Erythroblast (primary cell): ENCODE measurements at regions not wholly inside any gene's neighbourhood (a gene's known extent, or its start where the extent isn't known, plus 50 kb on each side); places are given as distances from the start of the nearest gene placed in this dataset.
"Not testable (repeated sequence)": the region's sequence is repeated elsewhere in the genome, so short reads cannot be mapped to it uniquely, and the experiment has no call there.

ENCODE experiments used
- DNase-seq, 2 experiments: peaks; one replicate each; lab custom pipeline; 2025; lab: John Stamatoyannopoulos, UW
- GATA1 ChIP-seq: IDR thresholded peaks from 2 replicates; pipeline ENCODE4 v1.6.1; 2011; ENCODE audit warnings: low read depth, mild to moderate bottlenecking, control low read depth, low read length, moderate library complexity
- POLR2A ChIP-seq: IDR thresholded peaks from 2 replicates; pipeline ENCODE4 v1.6.1; 2011; ENCODE audit warnings: mild to moderate bottlenecking, low read length

DNA sequence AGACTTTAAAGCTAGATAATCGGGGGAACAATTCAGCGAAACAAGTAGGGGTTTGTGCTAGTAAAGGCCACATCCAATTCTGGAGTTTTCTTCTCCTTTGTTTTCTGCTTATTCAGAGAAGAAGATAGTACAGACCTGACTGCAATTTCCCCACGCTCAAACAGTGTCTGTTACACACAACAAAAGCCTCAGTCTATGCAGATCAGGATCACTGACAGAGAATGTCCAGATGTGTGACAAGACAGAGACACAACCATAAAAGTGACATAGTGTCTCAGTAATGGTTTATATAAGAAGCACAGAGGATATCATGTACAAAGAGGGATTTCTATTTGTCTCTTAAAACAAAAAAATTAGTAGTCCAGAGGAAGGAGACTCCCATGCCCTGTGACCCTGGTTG, 70.7 kb upstream of the GTF3A start:
- TF ChIP-seq POLR2A (no peak), GATA1 (no peak)
- no peak for DNase-seq

DNA sequence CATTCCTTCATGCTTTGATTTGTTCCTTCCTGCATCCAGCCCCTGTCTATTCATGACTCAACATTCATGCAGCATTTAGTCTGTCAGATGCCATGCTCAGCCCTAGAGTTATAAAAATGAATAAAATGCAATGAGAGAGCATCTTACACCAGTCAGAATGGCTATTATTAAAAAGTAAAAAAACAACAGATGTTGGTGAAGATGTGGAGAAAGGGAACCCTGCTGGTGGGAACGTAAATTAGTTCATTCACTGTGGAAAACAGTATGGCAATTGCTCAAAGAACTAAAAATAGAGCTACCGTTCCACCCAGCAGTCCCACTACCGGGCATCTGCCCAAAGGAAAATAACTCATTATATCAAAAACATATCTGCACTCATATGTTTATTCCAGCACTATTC, 70.0 kb upstream of the GTF3A start:
- DNase-seq = no peak
- no peak for TF ChIP-seq POLR2A
- no peak for TF ChIP-seq GATA1

DNA sequence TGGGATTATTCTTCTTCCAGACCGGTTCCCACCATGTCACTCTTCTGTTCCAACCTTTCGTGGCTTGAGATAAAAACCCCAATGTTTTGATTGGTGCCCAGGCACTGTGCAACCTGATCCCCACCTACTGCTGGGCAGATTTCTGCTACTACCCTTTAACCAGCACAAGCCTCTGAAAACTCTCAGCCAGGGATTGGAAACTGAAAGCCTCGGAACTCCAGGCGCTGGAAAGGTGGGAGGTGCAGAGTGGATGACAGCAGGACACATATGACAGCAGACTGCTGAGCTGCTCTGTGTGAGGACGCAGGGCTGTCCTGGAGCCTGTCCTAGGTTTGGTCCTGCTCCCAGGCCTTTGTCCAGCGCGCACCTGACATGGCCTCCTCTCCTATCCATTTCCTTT, 68.5 kb upstream of the GTF3A start:
- DNase-seq = no peak
- TF ChIP-seq POLR2A (no peak), GATA1 (no peak)

DNA sequence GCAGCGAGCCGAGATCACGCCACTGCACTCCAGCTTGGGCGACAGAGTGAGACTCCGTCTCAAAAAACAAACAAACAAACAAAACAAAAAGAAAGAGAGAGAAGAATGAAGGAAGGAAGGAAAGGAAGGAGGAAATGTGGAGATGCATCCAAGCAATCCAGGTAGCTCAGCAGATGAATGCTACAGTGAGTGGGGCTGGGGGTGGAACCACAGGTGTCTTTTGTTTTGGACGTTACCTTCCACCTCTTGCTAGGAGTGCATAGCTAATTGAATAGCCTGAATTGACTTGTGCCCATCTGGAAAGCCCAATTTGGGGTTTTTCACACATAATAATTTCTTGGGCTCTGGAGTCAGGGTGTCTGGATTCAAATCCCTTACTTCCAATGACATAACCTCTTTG, 66.0 kb upstream of the GTF3A start:
- TF ChIP-seq POLR2A = no peak
- TF ChIP-seq GATA1 = no peak
- DNase-seq = no peak

DNA sequence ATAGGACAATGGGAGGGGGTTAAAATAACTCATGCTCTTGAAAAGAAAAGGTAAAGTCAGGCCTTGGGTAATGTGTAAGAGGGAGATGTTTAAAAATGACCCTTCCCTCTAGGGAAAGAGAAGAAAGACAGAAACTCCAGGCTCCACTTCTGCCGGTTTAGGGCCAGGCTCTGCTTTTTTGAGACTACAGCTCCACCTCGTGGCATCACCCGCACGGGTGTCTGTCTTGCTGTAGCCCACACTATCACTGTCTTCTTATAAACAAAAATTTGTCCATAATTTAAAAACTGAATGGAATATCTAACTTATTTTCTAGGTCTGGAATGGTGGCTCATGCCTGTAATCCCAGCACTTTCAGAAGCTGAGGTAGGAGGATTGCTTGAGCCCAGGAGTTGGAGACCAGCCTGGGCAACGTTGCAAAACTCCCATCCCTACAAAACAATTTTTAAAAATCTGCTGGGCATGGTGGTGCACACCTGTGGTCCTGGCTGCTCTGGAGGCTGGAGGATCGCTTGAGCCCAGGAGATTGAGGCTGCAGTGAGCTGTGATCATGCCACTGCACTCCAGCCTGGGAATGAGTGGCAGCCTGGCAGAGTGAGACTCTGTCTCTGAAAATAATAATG, 65.1 kb upstream of the GTF3A start:
- no peak for TF ChIP-seq GATA1
- no peak for TF ChIP-seq POLR2A
- peak; percentile 70 to 85 for DNase-seq

DNA sequence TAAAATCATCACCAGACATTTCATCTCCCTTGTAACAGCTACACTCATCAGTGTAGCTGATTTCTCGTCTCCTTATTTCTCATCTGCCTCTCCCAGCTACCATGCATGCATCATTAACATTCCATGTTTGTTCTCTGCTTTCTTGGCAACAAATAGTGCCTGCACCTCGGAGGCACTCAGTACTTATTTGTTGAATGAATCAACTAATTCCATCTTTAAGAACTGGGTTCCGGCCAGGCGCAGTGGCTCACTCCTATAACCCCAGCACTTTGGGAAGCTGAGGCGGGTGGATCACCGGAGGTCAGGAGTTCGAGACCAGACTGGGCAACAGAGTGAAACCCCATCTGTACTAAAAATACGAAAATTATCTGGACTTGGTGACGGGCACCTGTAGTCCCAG, 63.9 kb upstream of the GTF3A start:
- no peak for DNase-seq
- TF ChIP-seq POLR2A (no peak), GATA1 (no peak)

DNA sequence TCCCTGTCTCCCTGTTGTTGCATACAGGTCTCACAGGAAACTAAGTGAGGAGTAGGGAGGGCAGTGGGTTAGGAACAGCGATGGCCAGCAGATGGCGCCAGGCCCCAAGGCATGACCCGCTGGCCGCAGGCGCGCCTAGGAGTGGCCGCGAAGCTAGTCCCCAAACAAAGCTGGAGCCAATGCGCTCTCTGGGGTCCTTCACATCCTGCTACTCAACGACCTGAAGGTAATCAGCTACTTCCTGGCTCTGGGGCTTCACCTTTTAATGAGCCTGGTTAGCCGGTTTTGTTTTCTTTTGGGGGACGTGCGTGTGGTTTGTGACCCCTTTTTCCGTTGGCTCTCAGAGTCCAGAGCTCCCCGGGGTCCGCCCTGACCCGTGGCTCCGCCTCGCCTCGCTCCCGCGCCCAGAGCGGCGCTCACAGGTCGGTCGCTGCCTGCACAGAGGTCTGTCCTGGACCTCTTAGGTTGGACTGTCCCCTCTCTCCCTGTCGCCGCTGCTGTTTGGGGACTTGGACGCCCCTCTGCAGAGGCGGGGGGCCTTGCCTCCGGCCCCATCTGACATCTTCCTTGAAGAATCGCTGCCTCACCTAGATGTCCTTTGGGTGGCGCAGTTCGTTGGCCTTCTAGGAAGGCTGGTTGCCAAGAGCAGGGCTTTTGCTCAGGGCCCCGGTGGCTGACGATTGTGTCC, 62.2 kb upstream of the GTF3A start:
- no peak for TF ChIP-seq GATA1
- DNase-seq = peak; percentile 87 to 92

DNA sequence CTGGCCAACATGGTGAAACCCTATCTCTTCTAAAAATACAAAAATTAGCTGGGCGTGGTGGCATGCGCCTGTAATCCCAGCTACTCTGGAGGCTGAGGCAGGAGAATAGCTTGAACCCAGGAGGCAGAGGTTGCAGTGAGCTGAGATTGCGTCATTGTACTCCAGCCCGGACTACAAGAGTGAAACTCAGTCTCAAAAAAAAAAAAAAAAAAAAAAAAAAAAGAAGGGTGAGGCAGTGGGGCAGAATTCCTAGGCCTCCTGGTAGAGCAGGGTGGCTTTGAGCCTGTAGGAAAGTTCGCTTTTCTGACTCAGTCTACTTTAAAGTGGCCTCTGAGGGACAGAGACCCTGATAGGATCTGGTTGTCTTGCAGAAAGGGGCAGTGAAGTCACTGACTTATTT, 60.8 kb upstream of the GTF3A start:
- DNase-seq = not testable (repeated sequence)

DNA sequence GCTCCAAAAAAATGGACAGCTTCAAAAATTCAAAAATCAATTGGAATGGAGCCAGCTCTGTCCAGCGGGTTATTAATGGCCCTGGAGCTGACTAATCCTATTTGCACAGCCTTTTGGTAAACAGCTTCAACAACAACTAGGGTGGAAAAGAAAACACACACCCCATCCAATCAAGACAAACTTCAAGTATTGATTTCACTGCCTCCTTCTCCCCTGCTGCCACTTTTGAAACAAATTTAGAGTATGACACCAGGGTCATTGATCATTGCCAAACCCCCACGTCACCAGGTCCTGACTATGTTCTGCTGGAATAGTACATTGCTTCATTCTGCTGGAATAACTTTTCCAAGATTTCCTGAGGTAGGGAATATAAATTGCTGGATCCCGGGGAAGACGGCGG, 56.8 kb upstream of the GTF3A start:
- no peak for DNase-seq
- TF ChIP-seq POLR2A (no peak), GATA1 (no peak)

DNA sequence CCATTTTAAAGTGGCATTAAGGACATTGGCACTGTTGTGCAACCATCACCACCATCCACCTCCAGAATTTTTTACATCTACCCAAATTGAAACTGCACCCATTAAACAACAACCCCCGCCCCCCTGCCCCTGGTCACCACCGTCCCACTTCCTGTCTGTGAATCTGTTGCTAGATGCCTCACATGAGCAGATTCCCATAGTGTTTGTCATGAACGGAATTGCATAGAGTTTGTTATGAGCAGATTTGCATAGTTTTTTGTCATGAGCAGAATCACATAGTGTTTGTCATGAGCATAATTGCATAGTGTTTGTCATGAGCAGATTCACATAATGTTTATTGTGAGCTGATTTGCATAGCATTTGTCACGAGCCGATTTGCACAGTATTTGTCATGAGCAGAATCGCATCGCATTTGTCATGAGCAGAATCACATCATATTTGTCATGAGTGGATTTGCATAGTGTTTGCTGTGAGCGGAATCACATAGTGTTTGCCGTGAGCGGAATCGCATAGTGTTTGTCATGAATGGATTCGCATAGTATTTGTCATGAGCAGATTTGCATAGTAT, 54.0 kb upstream of the GTF3A start:
- TF ChIP-seq POLR2A = no peak
- TF ChIP-seq GATA1 = no peak
- DNase-seq = no peak

DNA sequence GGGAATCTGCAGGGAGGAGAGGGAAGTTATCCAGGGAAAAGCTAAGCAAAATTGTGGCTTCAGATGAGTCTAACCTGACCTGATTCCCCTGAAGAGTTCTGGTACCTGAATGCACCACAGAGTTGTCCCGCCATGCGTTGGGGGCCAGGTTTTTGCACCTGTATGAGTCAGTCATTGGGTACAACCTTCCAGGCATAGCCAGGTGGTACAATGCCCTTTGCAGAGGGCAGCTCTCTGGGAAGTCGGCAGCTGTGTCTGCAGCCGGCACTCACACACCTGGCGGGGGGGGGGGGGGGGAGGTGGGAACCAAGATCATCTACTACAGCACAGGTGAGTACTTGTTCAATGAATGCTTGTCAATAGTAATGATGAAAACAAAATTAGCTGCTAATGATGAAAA, 52.5 kb upstream of the GTF3A start:
- TF ChIP-seq POLR2A (no peak), GATA1 (no peak)
- no peak for DNase-seq

DNA sequence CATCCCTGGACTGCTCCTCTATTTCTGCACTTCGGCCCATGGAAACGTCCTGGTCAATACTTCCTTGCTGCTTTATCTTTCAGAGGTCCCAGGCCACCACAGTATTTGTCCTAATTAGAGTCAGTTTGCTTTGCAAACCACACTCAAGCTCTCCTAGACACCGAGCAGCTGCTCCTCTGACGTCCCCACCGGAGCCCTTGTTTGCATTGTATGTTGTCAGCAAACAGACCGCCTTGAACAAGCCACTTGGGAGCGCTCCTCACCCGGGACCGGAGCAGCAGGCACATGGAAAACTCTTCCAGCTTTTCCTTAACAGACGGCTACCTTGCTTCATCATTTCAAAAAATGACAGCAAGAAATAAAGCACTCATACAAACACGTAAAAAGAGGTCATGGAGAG, 51.5 kb upstream of the GTF3A start:
- TF ChIP-seq GATA1 (no peak), POLR2A (no peak)
- no peak for DNase-seq

DNA sequence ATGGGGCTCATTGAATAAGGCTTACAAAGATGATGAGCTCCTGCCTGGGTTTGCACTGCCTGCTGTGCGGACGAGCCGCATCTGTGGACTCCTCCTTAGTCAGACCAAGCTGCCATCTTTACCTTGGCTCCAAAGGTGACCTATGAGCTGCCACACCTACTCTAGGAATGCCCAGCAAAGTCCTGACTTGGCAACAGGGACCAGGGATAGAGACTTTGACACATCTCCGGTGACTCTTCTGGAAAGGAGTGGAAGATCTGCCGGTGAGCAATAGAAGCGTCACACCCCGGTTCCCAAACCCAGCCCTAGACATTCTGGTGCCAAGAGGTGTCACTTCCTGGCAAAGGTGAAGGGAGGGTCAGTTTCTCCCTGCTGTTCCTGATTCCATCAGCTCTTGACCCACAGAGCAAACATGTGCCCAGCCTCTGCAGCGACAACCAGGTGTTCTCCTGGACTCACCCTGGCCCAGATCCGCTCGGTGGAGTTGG, 50.2 kb upstream of the GTF3A start:
- TF ChIP-seq GATA1 = no peak
- TF ChIP-seq POLR2A = no peak
- no peak for DNase-seq
